Lower leg skin (tissue), 4 donors: ENCODE measurements at regions not wholly inside any gene's neighbourhood (a gene's known extent, or its start where the extent isn't known, plus 50 kb on each side); places are given as distances from the start of the nearest gene placed in this dataset.
"Not testable (repeated sequence)": the region's sequence is repeated elsewhere in the genome, so short reads cannot be mapped to it uniquely, and the experiment has no call there.

Experiments
- DNase-seq, 2 donors: peaks; one replicate each; pipeline ENCODE4 v3.0.0-alpha.2; 2019; ENCODE audit warnings: low spot score in 2 of 2
- H3K4me3 ChIP-seq: fragments of 200-600 bp; sonication (generic); 2 replicates; pipeline ENCODE4 v1.5.1; 2017; ENCODE audit warnings: mild to moderate bottlenecking, low read depth; ENCODE audit not compliant: poor library complexity, severe bottlenecking
- CTCF ChIP-seq, 3 donors: fragments of 450-650 bp; IDR thresholded peaks; one replicate each; pipeline ENCODE4 v1.5.1; 2016; ENCODE audit warnings: antibody characterized with exemption in 3 of 3, mild to moderate bottlenecking in 3 of 3, moderate library complexity in 2 of 3
- POLR2A ChIP-seq, 2 donors: fragments of 450-650 bp; IDR thresholded peaks; one replicate each; pipeline ENCODE4 v1.6.1; 2016 to 2017; ENCODE audit warnings: antibody characterized with exemption in 2 of 2, mild to moderate bottlenecking in 1 of 2, moderate library complexity in 1 of 2
- WGBS, 2 donors: methylation state at CpG; one replicate each; pipeline ENCODE4 v1.1.5; 2018; 5-methylcytosine and 5-hydroxymethylcytosine counted together
- intact Hi-C: fragments of 100-400 bp; cut with DNase I; formaldehyde crosslinking; loops from one replicate; pipeline ENCODE4 v1.15.0; 2023; ENCODE audit warnings: low total_unique reads

DNA sequence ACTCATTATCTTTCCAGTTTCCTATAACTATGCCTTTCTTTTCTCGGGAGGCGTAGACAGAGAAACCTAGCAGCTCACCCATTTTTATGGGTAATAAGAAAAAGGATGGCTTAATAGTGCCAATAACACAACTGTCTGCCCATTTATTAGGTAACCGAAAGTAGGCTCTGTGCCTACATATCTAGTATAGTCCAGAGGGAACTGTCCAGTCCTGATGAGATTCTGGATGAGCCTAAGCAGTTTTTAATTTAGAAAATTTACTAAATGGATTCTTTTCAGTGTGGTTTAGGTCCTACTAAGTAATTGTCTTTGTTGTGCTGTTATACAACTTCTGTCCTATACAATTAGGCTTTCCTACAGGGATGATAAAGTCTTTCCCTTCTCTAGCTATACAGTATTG is 157.6 kb downstream of the UNC93B1 start:
- H3K4me3 ChIP-seq, intact Hi-C loops: not testable (repeated sequence)
- 92 to 96% methylated on average over 3 of the region's 3 CpGs for WGBS, 2 donors

GRCh38 chr11:67845296-67845695 is 158.6 kb downstream of the UNC93B1 start:
- WGBS, 2 donors = 12 to 69% methylated on average over 2 to 5 of the region's 5 CpGs
- intact Hi-C loops, H3K4me3 ChIP-seq, DNase-seq: not testable (repeated sequence)

More for the DNA sequence above, 157.6 kb downstream of the UNC93B1 start:
- not testable (repeated sequence) for DNase-seq

- intact Hi-C loops, DNase-seq, H3K4me3 ChIP-seq: not testable (repeated sequence)
- WGBS, 2 donors = 36 to 49% methylated on average over 7 of the region's 7 CpGs
These were observed 163.3 kb downstream of the UNC93B1 start for GRCh38 chr11:67840599-67840998.

- DNase-seq, intact Hi-C loops, H3K4me3 ChIP-seq: not testable (repeated sequence)
- WGBS, 2 donors = 45 to 48% methylated on average over 7 of the region's 7 CpGs
These were observed 155.7 kb upstream of the ALDH3B2 start for GRCh38 chr11:67830152-67830551.

- 70 to 71% methylated on average over 4 of the region's 4 CpGs for WGBS, 2 donors
- H3K4me3 ChIP-seq, intact Hi-C loops, DNase-seq: not testable (repeated sequence)
These were observed 152.5 kb upstream of the ALDH3B2 start for GRCh38 chr11:67826951-67827296.

DNA sequence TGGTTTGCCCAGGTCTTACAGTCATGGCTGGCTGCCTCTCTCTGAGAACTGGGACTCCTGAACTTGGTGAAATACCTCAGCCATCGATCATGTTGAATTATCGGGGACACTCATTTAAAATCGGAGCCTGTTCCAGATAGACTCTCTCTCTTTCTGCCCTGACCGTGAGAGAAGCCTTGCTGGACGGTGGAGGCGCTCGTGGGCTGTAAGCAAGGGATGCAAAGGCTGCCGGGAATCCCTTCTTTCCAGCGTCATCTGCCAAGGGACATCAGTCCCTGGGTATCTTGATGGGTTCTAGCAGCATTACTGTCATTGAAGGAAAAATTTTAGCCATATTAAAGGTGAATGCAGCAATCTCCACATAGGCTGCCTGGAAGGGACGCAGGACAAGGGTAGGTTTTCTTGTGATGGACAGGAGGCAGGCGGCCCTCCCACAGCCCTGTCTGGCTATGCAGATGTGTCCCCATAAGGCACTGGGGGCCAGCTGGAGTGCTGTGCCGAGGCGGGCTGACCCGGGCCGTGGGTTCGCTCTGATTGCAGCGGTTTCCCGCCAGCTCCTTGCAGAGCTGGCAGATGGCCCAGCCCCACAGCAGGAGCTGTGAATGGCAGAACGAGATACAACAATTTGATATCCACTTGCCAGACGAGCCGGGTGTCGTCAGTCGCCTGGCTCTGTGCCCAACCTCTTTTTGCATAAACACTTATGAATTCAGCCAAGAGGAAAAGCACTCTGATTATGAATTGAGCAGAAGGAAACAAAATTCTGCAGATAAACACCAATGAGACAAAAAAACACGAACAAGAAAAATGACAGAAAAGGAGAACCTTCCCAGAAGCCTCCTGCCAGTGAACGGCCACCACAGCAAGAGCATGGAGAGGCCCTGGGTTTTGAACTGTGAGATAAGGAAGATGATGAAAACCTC is 151.9 kb upstream of the ALDH3B2 start:
- intact Hi-C loops, H3K4me3 ChIP-seq: not testable (repeated sequence)
- WGBS, 2 donors = 14 to 16% methylated on average over 22 to 25 of the region's 25 CpGs
- DNase-seq = peak in 1 of 2 donors; percentile 47

DNA sequence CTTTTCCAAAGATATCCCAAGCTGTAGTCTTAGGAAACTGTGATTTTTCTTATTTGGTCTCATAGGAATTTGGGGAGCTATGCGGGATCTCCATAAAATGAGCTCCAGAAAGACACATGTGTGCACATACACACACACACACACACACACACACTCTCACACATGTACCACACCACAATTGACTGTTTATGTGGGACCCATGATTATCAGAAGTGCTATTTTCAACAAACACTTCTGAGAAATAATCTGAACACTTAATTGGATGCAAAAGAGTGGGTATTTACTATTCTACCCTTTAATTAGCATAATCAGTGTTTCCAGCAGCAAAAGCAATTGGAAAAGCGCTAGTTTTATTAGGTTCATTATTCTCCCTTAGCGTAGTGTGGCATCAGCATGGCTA is 150.4 kb upstream of the ALDH3B2 start:
- intact Hi-C loops, DNase-seq, H3K4me3 ChIP-seq: not testable (repeated sequence)
- 84 to 90% methylated on average over 2 to 3 of the region's 3 CpGs for WGBS, 2 donors

DNA sequence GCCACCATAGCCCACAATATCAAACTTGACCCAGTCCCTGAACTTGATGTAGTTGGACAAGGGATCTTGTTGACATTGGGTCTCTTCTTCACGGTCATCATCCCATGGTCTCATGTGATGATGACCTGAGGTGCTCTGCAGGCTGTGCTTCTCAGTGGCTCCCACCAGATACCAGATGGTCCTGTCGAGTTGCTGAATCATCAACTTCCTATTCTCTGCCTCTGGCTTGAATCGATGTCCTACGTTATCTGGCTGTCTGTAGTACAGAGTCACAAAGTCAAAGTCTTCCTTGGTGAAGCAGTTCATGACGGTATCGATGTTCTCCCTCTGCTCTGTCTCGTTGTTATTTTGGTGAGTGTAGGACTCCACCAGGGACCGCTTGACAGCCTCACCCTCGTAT is 145.7 kb upstream of the ALDH3B2 start:
- TF ChIP-seq CTCF (IDR thresholded peaks at IDR 0.05) (no peak), POLR2A (IDR thresholded peaks at IDR 0.05) (no peak)
- no peak for DNase-seq
- H3K4me3 ChIP-seq = no peak overlapping the region
- 73 to 78% methylated on average over 9 of the region's 9 CpGs for WGBS, 2 donors
- intact Hi-C loops = no loop called here

DNA sequence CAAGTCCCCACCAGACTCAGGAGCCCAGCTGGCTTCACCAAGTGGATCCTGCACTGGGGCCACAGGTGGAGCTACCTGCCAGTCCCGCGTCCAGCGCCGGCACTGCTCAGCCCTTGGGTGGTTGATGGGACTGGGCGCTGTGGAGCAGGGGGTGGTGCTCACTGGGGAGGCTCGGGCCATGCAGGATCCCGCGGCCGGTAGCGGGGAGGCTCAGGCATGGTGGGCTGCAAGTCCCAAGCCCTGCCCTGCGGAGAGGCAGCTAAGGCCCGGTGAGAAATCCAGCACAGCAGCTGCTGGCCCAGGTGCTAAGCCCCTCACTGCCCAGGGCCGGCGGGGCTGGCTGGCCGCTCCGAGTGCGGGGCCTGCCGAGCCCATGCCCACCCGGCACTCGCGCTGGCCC is 143.1 kb upstream of the ALDH3B2 start:
- 75 to 87% methylated on average over 4 to 12 of the region's 21 CpGs for WGBS, 2 donors
- DNase-seq, H3K4me3 ChIP-seq, intact Hi-C loops: not testable (repeated sequence)

GRCh38 chr11:67809301-67809700 is 134.9 kb upstream of the ALDH3B2 start:
- H3K4me3 ChIP-seq, DNase-seq, intact Hi-C loops: not testable (repeated sequence)
- WGBS, 2 donors = 73 to 78% methylated on average over 2 of the region's 2 CpGs

- 92 to 93% methylated on average over 9 to 14 of the region's 14 CpGs for WGBS, 2 donors
- DNase-seq, H3K4me3 ChIP-seq, intact Hi-C loops: not testable (repeated sequence)
These were observed 133.5 kb upstream of the ALDH3B2 start for GRCh38 chr11:67807896-67808295.

- H3K4me3 ChIP-seq, intact Hi-C loops, DNase-seq: not testable (repeated sequence)
- WGBS, 2 donors = 30 to 33% methylated on average over 8 of the region's 8 CpGs
These were observed 132.4 kb upstream of the ALDH3B2 start for GRCh38 chr11:67806728-67807235.

DNA sequence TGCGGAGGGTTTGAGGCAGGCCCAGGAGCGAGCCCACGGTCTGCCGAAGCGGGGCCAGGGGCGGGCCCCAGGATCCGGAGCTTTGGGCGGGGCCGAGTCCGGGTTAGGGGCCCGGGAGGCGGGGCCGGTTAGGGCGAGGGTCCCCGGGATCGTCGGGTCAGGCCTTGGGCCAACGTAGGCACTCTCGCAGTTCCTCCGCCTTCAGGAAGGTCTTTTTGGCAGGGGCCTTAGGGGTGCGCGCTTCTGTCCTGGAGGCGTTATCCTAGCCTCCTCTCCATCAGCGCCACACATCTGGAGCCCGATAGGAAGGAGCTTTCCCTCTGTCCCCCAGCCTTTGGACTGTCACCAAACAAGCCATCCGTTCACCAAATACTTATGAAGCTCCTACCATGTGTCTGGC is 131.8 kb upstream of the ALDH3B2 start:
- 1 to 3% methylated on average over 9 to 10 of the region's 26 CpGs for WGBS, 2 donors
- DNase-seq = not testable (repeated sequence)

More for the DNA sequence above, 131.8 kb upstream of the ALDH3B2 start:
- intact Hi-C loops = not testable (repeated sequence)
- peak overlapping the region; percentile 34 for H3K4me3 ChIP-seq
